ENCODE measurements at regions not wholly inside any gene's neighbourhood (a gene's known extent, or its start where the extent isn't known, plus 50 kb on each side); places are given as distances from the start of the nearest gene placed in this dataset.

- intact Hi-C loops (cut with micrococcal nuclease) = no loop called here
- ATAC-seq (no peak), DNase-seq (no peak)
- H3K27ac Mint-ChIP-seq = no peak overlapping the region
- Histone ChIP-seq H3K4me1 (ENCODE audit: control insufficient read depth, insufficient read depth, low read length) (peaks cover 26% of the 10 kb centered on the region), H3K9me3 (ENCODE audit: control insufficient read depth, insufficient read depth, low read length) (no peaks in the 10 kb centered on the region), H3K4me3 (ENCODE audit: low read length) (no peak overlapping the region), H3K36me3 (ENCODE audit: control insufficient read depth, insufficient read depth, low read length) (no peaks in the 10 kb centered on the region), H3K27ac (ENCODE audit: low read length) (no peak overlapping the region), H3K27me3 (ENCODE audit: control insufficient read depth, insufficient read depth, low read length) (no peaks in the 10 kb centered on the region)
- WGBS (ENCODE audit: insufficient coverage) = 33% methylated on average over 1 of the region's 1 CpG
- TF ChIP-seq CTCF (IDR thresholded peaks at IDR 0.05) = no peak
- peaks cover 0 to 11% of the 10 kb centered on the region in 2 donors for H3K27me3 Mint-ChIP-seq (ENCODE audit: low read depth in 2 of 2)
- no peak overlapping the region for H3K4me3 Mint-ChIP-seq
- H3K4me1 Mint-ChIP-seq = peaks cover 0 to under 1% of the 10 kb centered on the region in 2 donors
- H3K9me3 Mint-ChIP-seq = peaks cover 2 to 3% of the 10 kb centered on the region in 2 donors
- H3K36me3 Mint-ChIP-seq = no peaks in the 10 kb centered on the region
Observed at GRCh38 chr20:1845163-1845523, 50.1 kb upstream of the SIRPA start.

GRCh38 chr20:1844325-1845162, 50.7 kb upstream of the SIRPA start:
- Mint-ChIP-seq H3K4me3 (no peak overlapping the region), H3K27ac (no peak overlapping the region), H3K36me3 (no peaks in the 10 kb centered on the region), H3K9me3 (peaks cover 2 to 3% of the 10 kb centered on the region in 2 donors), H3K4me1 (peaks cover 0 to 4% of the 10 kb centered on the region in 2 donors), H3K27me3 (ENCODE audit: low read depth in 2 of 2) (peaks cover 0 to 14% of the 10 kb centered on the region in 2 donors)
- intact Hi-C loops (cut with micrococcal nuclease) = no loop called here
- peak in 1 of 3 donors; percentile 29 for ATAC-seq
- Histone ChIP-seq H3K9me3 (ENCODE audit: control insufficient read depth, insufficient read depth, low read length) (no peaks in the 10 kb centered on the region), H3K4me1 (ENCODE audit: control insufficient read depth, insufficient read depth, low read length) (peaks cover 25% of the 10 kb centered on the region), H3K36me3 (ENCODE audit: control insufficient read depth, insufficient read depth, low read length) (no peaks in the 10 kb centered on the region), H3K27ac (ENCODE audit: low read length) (no peak overlapping the region), H3K27me3 (ENCODE audit: control insufficient read depth, insufficient read depth, low read length) (no peaks in the 10 kb centered on the region), H3K4me3 (ENCODE audit: low read length) (no peak overlapping the region)
- WGBS (ENCODE audit: insufficient coverage) = 18% methylated on average over 10 of the region's 10 CpGs
- peak in 1 of 2 donors; percentile 21 for DNase-seq
- no peak for TF ChIP-seq CTCF (IDR thresholded peaks at IDR 0.05)

- Histone ChIP-seq H3K4me3 (ENCODE audit: low read length) (no peak overlapping the region), H3K27ac (ENCODE audit: low read length) (no peak overlapping the region), H3K36me3 (ENCODE audit: control insufficient read depth, insufficient read depth, low read length) (no peaks in the 10 kb centered on the region), H3K4me1 (ENCODE audit: control insufficient read depth, insufficient read depth, low read length) (peaks cover 25% of the 10 kb centered on the region), H3K9me3 (ENCODE audit: control insufficient read depth, insufficient read depth, low read length) (no peaks in the 10 kb centered on the region), H3K27me3 (ENCODE audit: control insufficient read depth, insufficient read depth, low read length) (no peaks in the 10 kb centered on the region)
- Mint-ChIP-seq H3K4me3 (no peak overlapping the region), H3K27me3 (ENCODE audit: low read depth in 2 of 2) (peaks cover 0 to 6% of the 10 kb centered on the region in 2 donors), H3K36me3 (no peaks in the 10 kb centered on the region), H3K27ac (no peak overlapping the region), H3K9me3 (no peaks in the 10 kb centered on the region), H3K4me1 (peaks cover 0 to 4% of the 10 kb centered on the region in 2 donors)
- 82% methylated on average over 7 of the region's 7 CpGs for WGBS (ENCODE audit: insufficient coverage)
- ATAC-seq = no peak
- DNase-seq = no peak
- intact Hi-C loops (cut with micrococcal nuclease) = no loop called here
- no peak for TF ChIP-seq CTCF (IDR thresholded peaks at IDR 0.05)
Observed at GRCh38 chr20:1842281-1842680, 52.9 kb upstream of the SIRPA start.

All from natural killer cell (primary cell).